ENCODE measurements at regions not wholly inside any gene's neighbourhood (a gene's known extent, or its start where the extent isn't known, plus 50 kb on each side); places are given as distances from the start of the nearest gene placed in this dataset.

DNA sequence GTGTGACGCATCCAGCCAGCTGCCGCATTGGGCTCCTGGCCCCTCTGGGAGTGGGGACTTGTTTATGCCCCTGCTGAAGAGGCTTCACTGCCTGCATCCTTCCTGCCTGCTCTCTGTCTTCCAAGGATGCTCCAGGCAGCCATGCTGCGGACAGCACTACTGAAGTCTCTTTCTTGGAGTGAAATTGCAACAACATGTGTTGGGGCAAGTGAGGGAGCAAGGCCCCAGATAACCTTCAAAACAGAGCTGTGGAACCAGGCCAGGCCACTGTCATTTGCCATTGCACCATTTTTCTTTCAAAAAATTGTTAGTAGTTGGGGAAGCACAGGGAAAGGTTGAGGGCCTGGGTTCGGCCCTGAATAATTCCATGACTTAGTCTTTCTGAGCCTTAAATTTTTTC, 169.6 kb upstream of the ADRA1B start:
- Mint-ChIP-seq H3K4me3 (no peak overlapping the region), H3K27ac (no peak overlapping the region), H3K9me3 (no peaks in the 10 kb centered on the region), H3K27me3 (no peaks in the 10 kb centered on the region), H3K4me1 (peaks cover 5% of the 10 kb centered on the region), H3K36me3 (no peaks in the 10 kb centered on the region)

DNA sequence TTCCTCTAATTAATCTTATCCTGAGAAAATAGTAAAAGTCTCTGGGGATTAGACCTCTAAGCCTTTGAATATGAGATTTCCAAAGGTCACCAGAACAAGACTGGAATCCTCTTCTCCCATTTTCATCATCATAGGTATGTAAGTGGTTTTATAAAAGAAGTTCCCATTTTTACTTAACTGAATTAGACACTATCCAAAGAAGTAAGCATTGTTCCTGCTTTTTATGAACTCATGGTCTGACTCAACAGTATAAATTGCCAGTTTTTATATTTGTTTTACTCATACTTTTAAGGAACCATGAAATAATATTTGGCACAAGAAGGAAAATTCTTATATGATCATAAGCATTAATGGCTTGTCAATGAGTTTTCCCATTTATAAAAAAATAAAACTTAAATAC, 167.1 kb upstream of the ADRA1B start:
- Mint-ChIP-seq H3K27me3 (no peaks in the 10 kb centered on the region), H3K4me1 (peaks cover 5% of the 10 kb centered on the region), H3K4me3 (no peak overlapping the region), H3K27ac (no peak overlapping the region), H3K9me3 (peaks cover 5% of the 10 kb centered on the region), H3K36me3 (no peaks in the 10 kb centered on the region)

DNA sequence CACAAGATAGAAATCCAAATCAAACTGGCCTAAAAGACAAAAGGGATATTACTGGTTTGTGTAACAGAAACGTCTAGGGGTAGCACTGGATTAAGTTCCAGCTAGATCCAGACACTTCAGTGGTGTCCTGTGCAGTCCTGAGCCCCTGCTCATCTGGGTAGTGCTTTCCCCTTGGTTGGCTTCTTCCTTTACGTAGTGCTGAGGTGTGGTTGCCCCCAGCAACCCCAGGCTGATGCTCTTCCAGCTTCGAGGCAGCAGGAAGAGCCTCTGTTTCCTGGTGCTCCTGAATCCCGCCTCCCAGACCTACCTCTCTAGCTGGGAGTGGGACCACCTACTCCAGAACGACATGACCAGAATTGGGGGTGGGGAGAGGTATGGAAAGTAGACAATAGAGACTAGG, 166.1 kb upstream of the ADRA1B start:
- H3K36me3 Mint-ChIP-seq: no peaks in the 10 kb centered on the region
- no peaks in the 10 kb centered on the region for H3K27me3 Mint-ChIP-seq
- no peak overlapping the region for H3K4me3 Mint-ChIP-seq
- H3K4me1 Mint-ChIP-seq: peaks cover 5% of the 10 kb centered on the region
- H3K9me3 Mint-ChIP-seq: peaks cover 5% of the 10 kb centered on the region
- H3K27ac Mint-ChIP-seq: no peak overlapping the region

DNA sequence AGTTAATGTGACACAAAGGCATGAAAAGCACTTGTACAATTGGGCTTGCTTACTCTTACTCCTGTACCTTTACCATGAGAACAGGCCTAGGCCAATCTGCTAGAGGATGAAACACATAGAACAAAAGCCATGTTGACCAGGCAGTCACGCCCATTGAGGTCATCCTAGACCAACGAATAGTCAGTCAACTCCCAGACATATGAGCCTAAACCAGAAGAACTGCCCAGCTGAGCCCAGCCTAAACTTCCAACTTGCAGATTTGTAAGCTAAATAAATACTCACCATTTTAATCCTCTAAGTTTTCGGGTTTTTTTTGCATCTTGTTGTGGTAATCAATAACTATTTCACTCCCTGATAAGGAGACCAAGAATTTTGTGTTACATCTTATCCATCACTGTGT, 164.8 kb upstream of the ADRA1B start:
- Mint-ChIP-seq H3K27me3 (no peaks in the 10 kb centered on the region), H3K27ac (no peak overlapping the region), H3K4me3 (no peak overlapping the region), H3K4me1 (peaks cover 5% of the 10 kb centered on the region), H3K36me3 (no peaks in the 10 kb centered on the region), H3K9me3 (peaks cover 5% of the 10 kb centered on the region)

DNA sequence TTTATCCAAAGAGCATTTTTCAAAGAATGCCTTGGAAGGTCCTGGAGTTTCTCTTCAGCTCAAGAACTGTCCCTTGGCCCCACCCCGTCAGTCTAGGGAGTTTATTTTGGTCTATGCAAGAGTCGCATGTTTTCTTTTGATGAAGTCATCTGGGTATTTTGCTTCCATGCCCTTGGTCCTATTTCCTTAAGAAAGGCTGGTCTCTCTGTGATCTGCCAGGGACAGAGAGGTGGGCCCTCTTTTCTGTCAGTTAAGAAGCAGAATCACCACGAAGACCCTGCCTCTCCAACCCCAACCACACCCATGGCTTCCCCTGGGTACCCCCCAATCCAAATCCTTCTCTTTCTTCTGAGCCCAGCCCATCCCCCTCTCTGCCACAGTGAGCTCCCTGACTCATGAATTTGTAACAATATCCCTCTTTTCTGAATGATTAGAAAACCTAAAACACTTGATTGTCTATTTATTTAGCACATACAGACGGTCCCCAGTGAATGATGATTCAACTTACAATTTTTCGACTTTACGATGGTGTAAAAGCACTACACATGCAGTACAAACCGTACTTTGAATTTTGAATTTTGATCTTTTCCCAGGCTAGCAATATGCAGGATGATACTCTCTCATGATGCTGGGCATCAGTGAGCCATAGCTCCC, 163.5 kb upstream of the ADRA1B start:
- no peaks in the 10 kb centered on the region for H3K36me3 Mint-ChIP-seq

DNA sequence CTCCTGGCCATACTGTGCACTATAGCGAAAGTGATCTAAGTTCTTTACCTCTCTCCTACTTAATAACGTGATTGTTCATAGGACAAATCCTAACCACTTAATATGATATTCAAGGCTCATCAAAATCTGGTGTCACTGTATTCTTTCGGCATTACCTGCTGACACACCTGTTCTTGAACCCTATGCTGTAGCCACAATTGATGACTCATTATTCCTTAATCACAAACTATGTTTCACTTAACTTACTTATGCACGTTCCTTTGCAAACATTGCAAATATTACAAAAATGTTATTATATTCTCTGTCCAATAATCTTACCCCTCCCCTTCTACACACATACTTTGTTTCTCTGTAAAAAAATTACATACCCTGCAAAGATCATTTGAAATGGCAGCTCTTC, 158.1 kb upstream of the ADRA1B start:
- H3K4me1 Mint-ChIP-seq: no peaks in the 10 kb centered on the region
- no peaks in the 10 kb centered on the region for H3K27me3 Mint-ChIP-seq
- H3K4me3 Mint-ChIP-seq: no peak overlapping the region
- H3K36me3 Mint-ChIP-seq: no peaks in the 10 kb centered on the region
- no peak overlapping the region for H3K27ac Mint-ChIP-seq
- no peaks in the 10 kb centered on the region for H3K9me3 Mint-ChIP-seq

More for the DNA sequence above, 163.5 kb upstream of the ADRA1B start:
- peaks cover 5% of the 10 kb centered on the region for H3K9me3 Mint-ChIP-seq
- peaks cover 5% of the 10 kb centered on the region for H3K4me1 Mint-ChIP-seq
- no peaks in the 10 kb centered on the region for H3K27me3 Mint-ChIP-seq
- no peak overlapping the region for H3K27ac Mint-ChIP-seq
- H3K4me3 Mint-ChIP-seq: no peak overlapping the region

DNA sequence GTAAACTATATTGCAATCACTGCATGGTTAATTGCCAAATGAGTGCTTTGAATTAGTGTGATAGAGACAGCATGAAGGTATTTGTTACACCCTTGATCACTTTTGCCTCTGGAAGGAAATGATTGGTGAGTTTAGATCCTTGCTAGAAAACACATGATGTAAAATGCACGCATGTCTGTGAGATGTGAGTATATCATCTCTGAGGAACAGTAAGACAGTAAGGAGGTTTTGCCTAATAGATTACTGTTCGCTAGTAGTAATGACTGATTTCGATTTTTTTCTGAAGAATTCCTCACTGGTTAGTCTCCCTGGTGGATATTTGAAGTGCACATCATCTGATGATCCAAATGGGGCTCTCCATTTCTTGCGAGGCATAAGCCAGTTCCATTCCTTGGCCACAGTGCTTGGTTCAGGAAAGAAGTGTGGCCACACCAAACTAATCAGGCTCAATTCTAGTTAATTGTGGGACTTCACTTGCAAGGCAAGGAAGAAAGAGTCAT, 156.4 kb upstream of the ADRA1B start:
- H3K27ac Mint-ChIP-seq: no peak overlapping the region
- no peaks in the 10 kb centered on the region for H3K9me3 Mint-ChIP-seq
- H3K4me1 Mint-ChIP-seq: no peaks in the 10 kb centered on the region
- H3K36me3 Mint-ChIP-seq: no peaks in the 10 kb centered on the region
- no peaks in the 10 kb centered on the region for H3K27me3 Mint-ChIP-seq
- no peak overlapping the region for H3K4me3 Mint-ChIP-seq

DNA sequence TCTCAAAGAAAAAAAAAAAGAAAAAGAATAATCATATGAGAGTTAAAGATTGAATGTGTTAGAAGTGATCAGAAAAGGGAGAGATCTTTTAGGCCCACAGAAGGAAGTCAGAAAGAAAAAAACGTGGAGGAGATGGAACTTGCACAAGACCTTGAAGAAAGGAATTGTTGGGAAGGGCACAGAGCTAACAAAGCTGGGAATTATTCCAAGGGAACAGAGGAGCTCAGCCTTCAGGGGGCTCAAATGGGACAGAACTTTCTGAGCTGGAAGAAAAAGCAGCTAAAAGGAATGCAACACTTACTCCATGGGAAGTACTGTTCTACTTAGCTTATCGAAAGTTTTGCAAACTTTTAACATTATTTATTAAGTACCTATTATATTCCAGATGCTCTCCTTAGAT, 153.4 kb upstream of the ADRA1B start:
- no peaks in the 10 kb centered on the region for H3K9me3 Mint-ChIP-seq

DNA sequence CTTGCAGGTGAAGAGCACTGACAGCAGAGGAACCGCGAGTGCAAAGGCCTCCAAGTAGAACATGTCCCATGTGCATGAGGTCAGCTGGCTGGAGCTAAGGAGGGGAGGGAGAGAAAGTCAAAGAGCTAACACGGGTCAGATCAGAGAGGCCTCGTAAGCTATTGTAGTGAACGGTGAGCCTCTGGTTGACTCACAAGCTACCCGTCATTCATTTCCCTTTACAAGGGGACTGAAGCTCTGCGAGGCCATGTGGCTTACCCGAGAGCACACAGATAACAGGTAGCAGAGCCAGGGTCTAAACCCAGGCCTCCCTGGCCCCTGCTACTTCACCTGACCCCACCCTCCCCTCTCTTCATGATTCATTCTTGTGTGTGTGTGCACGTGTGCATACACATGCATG, 152.7 kb upstream of the ADRA1B start:
- Mint-ChIP-seq H3K4me1 (no peaks in the 10 kb centered on the region), H3K4me3 (no peak overlapping the region), H3K36me3 (no peaks in the 10 kb centered on the region), H3K27me3 (peaks cover 1% of the 10 kb centered on the region), H3K27ac (no peak overlapping the region), H3K9me3 (no peaks in the 10 kb centered on the region)

More for the DNA sequence above, 153.4 kb upstream of the ADRA1B start:
- Mint-ChIP-seq H3K4me3 (no peak overlapping the region), H3K4me1 (no peaks in the 10 kb centered on the region), H3K27me3 (peaks cover 1% of the 10 kb centered on the region), H3K36me3 (no peaks in the 10 kb centered on the region), H3K27ac (no peak overlapping the region)

DNA sequence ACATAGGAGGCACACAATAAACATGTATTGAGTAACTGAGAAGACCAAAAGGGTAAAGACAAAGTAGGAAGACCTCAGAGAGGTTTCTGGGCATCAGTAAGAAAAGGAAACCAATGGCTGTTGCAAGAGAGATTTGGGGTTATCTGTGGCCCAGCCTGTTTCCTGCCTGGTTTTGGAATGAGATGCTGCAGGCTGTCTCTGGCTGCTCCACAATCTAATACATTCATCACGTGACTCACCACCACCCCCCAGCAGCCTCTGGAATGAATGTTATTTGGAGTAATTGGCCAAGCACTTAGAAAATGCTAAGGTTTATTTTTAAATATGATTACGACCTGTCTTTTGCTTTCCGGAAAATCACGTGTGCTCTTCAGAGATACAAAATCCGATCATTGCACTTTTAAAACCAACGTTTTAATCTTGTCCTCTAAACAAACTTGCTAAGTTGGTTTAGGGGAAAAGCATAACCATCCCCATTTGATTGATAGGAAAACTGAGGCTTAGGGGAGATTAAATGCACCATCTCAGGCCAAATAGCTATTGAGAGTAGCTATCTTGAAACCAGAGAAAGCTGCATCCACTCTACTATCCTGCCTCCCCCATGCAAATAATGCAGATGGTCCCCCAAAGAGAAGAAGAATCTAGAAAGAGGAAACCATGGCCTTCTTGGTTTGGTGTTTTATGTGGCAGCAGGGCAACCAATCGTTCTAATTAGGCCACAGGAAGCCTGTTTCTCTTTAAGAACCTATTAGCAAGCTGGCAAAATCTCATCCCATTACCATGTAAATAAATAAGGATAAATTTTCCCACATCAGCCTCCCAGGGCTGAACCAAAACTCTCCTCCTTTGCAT, 151.8 kb upstream of the ADRA1B start:
- no peak overlapping the region for H3K27ac Mint-ChIP-seq
- peaks cover 1% of the 10 kb centered on the region for H3K27me3 Mint-ChIP-seq
- H3K4me1 Mint-ChIP-seq: no peaks in the 10 kb centered on the region
- no peaks in the 10 kb centered on the region for H3K9me3 Mint-ChIP-seq
- H3K4me3 Mint-ChIP-seq: no peak overlapping the region
- H3K36me3 Mint-ChIP-seq: no peaks in the 10 kb centered on the region

DNA sequence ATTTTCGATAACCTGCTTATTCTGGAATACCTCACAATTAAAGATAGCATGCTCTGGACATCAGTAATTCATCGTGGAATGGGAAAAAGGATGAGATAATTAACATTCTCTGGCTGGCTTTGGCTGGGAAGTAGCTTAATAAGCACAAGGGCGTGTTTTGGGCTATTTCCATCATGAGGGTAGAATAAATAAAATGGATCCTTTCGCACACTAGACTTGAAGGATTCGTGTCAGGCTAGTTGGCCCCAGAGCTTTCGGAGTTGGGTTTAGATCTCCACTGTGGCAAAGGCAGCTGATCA, 151.2 kb upstream of the ADRA1B start:
- no peak overlapping the region for H3K27ac Mint-ChIP-seq
- H3K27me3 Mint-ChIP-seq: peaks cover 1% of the 10 kb centered on the region
- no peaks in the 10 kb centered on the region for H3K4me1 Mint-ChIP-seq
- H3K4me3 Mint-ChIP-seq: no peak overlapping the region
- no peaks in the 10 kb centered on the region for H3K36me3 Mint-ChIP-seq
- no peaks in the 10 kb centered on the region for H3K9me3 Mint-ChIP-seq

DNA sequence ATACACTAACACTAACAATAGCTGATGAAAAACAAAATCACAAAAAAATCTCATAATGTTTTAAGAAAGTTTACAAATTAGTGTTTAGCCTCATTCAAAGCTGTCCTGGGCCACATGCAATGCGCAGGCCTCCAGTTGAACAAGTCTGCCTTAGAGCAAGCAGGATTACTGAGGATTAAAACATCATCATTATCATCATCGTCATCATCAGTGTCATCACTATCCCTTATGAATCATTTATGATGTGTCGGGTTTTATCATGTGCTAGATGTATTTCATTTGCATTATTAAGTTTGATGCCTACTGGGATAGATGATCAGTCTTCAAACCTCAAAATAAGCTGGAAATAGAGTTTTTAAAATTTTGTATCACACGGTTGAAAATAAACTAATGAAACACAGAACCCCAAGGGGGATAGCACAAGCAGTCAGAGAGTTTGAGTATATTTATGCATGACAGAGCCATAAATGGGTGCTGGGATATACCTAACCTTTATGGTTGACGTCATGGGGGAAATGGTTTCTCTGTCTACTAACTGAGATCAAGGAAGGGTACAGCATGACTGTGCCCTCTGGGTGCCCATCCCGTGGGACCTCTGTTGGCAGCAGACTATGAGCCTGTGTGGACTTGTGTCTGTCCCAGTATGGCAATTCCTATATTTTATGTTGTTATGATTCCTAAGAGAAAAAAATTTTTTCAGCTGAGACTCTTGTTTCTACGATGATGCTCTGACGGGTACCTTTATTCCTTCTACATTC, 150.3 kb upstream of the ADRA1B start:
- no peaks in the 10 kb centered on the region for H3K4me1 Mint-ChIP-seq
- H3K9me3 Mint-ChIP-seq: no peaks in the 10 kb centered on the region
- H3K4me3 Mint-ChIP-seq: no peak overlapping the region
- no peak overlapping the region for H3K27ac Mint-ChIP-seq
- no peaks in the 10 kb centered on the region for H3K36me3 Mint-ChIP-seq
- H3K27me3 Mint-ChIP-seq: peaks cover 1% of the 10 kb centered on the region

DNA sequence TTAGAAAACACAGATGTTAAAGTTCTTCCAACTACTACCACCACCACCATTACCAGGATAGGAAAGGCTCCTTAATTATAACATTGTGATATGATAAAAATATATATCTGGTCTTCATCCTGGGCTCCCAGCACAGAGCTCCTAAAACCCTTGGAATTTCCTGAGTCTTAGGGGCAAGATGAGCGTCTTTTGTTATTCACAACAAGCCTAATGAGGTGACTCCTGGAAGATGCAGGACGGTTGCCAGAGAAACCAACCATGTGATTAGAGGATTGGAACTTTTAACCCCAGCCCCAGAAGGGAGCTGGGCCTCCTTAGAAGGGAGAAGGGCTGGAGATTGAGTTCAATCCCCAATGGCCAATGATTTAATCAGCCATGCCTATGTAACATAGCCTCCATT, 148.0 kb upstream of the ADRA1B start:
- no peak overlapping the region for H3K27ac Mint-ChIP-seq
- no peaks in the 10 kb centered on the region for H3K9me3 Mint-ChIP-seq
- H3K27me3 Mint-ChIP-seq: peaks cover 4% of the 10 kb centered on the region
- no peak overlapping the region for H3K4me3 Mint-ChIP-seq
- H3K36me3 Mint-ChIP-seq: no peaks in the 10 kb centered on the region
- H3K4me1 Mint-ChIP-seq: peaks cover 5% of the 10 kb centered on the region

DNA sequence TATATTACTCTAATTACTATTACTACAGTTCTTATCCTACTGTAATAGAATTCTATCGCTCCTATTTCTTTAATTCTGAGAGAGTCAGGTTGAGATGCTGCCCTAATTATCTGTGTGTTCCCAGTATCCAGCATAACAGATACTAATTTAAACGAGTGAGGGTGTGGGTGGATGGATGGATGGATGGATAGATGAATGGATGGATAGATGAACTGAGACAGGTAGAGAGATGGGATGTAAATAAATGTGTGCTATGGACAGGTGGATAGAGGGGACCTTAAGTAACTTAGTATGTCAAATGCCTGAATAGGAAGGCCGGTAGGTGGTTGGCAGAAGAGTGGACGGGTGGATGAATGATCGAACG, 143.6 kb upstream of the ADRA1B start:
- H3K27me3 Mint-ChIP-seq: peaks cover 18% of the 10 kb centered on the region
- no peaks in the 10 kb centered on the region for H3K9me3 Mint-ChIP-seq
- H3K27ac Mint-ChIP-seq: peak overlapping the region; percentile 60
- no peaks in the 10 kb centered on the region for H3K36me3 Mint-ChIP-seq
- peak overlapping the region; percentile 47 for H3K4me3 Mint-ChIP-seq
- H3K4me1 Mint-ChIP-seq: peaks cover 15% of the 10 kb centered on the region

DNA sequence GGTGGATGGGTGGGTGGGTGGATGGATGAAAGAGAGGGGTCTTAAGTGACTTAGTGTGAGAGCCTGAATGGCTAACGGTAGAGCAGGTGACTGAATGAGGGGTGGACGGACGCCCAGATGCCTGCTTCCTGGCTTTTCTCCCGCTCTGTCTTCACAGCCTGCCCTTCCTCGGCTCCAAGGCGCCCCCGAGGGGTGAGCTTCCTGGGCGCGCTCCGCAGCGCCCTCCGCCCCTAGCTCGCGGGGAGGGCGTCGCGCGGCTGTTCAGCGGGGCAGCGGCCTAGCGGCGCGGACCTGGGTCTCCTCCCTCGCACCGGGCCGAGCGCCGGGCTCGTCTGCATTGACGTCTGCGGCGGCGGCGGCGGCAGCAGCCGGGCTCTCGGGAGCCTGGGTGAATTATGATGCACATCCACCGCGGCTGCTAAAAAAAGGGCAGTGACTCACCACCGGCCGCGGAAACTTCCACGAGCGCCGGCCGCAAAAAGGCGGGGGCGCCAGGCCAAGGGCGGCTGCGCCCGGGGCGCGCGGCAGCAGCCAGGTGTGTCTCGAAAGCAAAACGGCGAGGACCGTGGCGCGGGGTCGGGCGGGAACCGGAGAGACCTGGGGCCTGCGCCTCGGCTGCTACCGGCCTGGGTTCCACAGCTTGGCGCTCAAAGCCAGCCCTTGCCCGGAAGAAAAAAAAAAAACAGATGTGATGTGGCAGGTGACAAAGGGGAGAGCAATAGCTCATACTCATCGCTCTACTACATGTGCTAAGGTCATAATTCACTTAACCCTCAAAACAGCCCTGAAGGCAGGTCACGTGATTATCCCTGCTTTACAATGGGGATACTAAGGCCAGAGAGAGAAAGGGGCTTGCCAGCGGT, 143.0 kb upstream of the ADRA1B start:
- no peaks in the 10 kb centered on the region for H3K36me3 Mint-ChIP-seq
- no peaks in the 10 kb centered on the region for H3K9me3 Mint-ChIP-seq
- H3K27ac Mint-ChIP-seq: peak overlapping the region; percentile 83
- peaks cover 19% of the 10 kb centered on the region for H3K27me3 Mint-ChIP-seq
- peak overlapping the region; percentile 54 for H3K4me3 Mint-ChIP-seq
- H3K4me1 Mint-ChIP-seq: peaks cover 15% of the 10 kb centered on the region
